GM19395 (cell line): ENCODE measurements at regions not wholly inside any gene's neighbourhood (a gene's known extent, or its start where the extent isn't known, plus 50 kb on each side); places are given as distances from the start of the nearest gene placed in this dataset.

Source experiments
- ATAC-seq: cut with Tn5 transposase; IDR thresholded peaks from one replicate; pipeline ENCODE4 v1.9.1; 2021; ENCODE audit warnings: mild to moderate bottlenecking, moderate library complexity; ENCODE audit not compliant: unreplicated experiment

DNA sequence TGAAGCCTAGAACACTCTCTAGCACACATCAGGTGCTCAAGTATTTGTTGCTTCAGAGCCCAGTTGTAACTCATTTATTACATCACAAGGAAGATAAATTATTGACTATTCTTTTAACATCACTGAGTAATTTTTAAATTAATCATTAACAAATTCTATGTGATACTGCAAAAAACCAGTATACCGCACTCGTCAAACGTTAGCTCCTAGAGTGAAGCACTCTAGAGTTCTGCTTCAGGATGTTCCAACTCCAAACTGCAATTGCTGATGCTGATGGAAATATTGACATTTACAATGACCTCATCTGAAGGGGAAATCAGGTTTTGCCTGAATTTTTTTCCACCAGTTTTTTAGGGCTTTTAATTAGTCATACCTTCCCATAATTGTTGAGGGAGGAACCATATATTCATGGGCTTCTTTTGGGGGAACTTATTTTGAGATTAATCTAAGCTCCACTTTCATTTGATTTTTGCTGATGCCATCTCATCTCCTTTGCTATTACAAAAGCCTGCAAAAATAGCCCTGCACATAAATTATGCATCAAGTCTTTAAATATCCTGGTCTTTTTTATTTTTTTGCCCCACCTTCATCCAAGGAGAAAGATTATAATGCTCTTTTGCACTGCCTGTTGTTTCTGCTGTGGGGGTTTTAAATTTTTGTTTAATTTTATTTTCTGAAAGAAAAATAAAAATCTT is 123.0 kb upstream of the STAC start:
- ATAC-seq: no peak

DNA sequence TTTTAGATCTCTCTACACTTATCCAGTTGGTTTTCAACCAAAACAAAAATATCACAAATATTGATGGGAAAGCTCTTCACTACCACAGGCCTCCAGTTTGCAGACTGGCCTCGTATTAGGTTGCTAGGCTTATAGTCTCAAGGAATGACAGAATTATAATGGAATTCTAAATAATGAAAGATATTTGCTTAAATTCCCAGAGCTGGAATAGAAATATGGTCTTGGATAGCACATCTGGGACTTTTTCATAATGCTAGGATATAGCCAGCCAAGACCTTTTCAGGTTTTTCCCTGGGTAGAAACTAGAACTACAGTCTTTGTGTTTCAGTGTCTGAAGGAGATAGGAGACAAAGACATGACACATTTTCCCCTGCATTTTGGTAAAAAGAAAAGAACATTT is 121.9 kb upstream of the STAC start:
- no peak for ATAC-seq

DNA sequence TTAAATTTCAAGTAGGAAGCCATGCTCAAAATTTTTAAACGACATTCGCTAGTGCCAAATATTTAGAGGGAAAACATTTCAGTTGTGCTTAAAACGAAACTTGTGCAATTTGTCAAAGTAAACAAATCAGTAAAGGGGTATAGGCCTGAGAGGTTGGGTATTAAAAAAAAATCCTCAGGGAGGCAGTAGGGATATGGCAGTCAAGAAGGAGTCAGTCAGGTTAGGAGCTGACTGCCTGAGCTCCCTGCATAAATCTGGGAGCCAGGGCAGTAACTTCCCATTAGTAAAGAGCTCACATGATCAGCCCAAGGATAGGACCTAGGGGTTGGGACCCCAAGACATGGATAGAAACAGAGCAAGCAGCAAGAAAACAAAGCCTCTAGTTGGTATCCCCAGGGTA is 120.7 kb upstream of the STAC start:
- no peak for ATAC-seq

DNA sequence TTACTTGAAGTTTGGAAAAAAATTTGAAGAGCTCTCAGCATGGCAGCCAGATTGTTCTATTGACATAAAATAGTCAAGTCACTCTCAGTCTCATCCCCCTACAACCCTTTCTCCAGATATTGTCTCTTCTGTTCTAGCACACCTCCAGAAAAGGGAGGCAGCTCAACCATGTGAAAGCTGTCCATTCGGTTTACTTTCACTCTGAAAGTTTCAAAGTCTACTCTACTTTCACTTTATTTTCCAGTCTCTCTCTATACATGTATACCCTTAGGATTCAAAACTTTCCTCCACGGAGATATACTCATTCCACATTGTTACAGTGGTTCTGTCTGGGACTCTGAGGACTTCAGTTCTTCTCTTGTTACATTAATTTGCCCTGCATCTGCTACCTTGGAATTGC is 111.0 kb upstream of the STAC start:
- no peak for ATAC-seq

DNA sequence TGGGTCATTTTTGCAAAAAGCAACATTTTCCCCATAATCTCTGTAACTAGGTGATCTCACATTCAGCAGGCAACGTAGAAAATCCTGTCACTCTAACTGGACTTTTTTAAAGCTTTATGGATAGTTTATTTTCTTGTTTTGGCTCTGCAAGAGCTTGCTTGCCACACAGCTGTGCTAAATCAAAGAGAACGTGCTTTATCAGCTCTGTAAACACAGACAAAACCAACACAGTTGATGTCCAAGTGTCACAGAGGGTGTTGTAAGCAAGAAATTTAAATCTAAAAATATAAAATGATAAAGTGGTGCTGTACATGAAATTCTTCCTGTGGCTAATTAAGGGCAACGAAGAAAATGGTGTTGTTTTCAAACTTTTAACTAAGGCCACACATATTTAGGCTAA is 97.5 kb upstream of the STAC start:
- ATAC-seq: no peak

DNA sequence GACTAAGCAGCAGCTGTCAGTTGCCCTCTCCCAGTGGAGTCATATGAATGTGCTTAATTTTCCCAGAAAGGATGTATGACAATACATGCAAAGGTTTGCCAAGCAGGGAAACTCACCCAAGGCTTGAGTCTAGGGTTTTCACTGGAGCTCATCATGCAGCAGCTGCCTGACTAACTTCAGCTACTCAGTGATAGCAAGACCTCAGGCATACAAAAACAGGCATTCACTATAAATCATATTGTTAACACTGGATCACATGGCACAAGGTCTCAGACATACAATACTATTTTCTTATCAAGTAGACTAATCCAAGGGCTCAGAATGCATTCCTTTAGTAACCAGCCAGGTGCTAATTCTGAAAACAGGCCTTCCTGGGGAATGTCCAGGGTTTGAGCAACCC is 85.0 kb upstream of the STAC start:
- no peak for ATAC-seq

DNA sequence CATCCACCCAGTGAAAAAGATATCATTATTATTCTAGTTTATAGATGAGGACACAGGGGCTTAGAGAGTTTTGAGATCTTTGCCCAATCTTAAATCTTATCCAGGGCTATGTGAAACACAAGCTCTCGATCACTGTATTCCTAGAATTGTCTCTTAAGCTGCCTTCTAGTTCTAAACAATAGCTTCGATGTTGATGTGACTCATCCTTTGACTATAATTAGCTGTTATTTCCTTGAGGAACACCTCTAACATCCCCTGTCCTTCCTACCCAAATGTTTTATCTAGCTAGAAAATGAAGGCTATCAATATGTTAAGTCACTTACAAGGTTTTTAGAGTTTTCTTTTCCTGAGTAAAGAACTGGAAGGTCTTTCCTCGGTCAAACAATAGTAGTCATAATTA is 83.1 kb upstream of the STAC start:
- no peak for ATAC-seq

DNA sequence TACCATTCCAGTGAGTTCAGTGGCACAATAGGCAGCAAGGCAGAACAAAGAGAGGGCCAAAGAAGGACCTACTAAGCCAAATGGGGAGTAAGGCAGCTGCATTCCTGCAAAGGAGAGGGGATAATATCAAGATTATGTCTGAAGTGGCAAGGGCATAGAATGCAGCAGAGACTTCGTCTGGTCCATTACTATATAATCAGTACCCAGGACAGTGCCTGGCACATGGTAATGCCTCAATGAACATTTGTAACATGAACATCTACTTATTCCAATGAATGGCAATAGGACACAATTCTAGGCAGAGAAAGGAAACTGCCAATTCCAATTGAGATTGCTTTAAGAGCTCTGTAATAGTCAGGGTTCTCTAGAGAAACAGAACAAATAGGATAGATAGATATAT is 82.1 kb upstream of the STAC start:
- no peak for ATAC-seq

DNA sequence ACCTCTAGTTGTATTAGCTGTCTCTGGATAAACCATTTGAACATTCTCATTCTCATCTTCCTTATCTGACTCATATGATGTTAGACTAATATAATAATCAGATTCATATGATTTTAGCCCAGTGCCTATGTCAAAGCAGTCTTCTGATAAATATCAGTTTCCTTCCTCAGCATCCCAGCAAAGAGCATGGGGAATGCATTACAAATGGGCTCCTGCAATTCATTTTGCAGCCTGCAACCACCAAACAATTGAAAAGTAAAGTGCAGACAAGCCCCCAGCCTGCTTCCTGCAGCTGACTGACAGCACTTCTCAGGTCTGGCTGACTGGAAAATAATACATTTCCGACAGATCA is 78.2 kb upstream of the STAC start:
- ATAC-seq: no peak

DNA sequence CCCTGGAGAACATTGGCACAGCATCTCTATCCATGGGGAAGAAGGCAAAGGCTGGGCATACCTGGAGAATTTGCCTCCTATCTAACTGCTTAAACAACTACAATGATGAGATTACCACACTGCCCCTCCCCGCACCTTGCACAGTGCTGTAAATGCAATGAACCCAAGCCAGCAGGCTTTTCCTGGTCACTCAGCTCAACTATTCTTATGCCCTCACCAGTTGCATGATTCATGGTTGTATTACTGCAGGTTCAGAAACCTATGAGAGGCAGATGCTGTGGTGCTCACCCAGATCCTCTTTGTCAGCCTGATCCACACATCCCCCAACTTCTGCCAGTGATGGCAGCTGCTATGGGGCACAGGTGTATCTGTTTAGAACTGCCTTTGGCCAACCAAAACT is 77.7 kb upstream of the STAC start:
- no peak for ATAC-seq

DNA sequence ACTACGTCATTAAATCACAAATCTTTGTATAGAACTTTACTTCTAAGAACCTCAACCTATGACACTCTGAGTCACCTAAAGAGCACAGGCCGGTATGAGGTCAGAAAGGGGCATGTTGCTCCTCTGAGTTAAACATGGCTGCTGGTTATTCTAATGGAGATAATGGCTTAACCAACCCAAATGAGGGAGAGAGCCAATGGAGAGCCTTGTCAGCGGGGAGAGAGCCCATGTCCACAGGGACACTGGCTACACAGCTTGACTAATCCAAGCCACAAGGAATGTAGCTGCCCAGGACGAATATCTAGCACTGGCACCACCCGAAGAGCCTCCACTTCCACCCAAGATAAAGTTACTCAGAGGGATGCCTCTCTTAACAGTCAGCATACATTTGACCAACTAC is 77.0 kb upstream of the STAC start:
- ATAC-seq: no peak

DNA sequence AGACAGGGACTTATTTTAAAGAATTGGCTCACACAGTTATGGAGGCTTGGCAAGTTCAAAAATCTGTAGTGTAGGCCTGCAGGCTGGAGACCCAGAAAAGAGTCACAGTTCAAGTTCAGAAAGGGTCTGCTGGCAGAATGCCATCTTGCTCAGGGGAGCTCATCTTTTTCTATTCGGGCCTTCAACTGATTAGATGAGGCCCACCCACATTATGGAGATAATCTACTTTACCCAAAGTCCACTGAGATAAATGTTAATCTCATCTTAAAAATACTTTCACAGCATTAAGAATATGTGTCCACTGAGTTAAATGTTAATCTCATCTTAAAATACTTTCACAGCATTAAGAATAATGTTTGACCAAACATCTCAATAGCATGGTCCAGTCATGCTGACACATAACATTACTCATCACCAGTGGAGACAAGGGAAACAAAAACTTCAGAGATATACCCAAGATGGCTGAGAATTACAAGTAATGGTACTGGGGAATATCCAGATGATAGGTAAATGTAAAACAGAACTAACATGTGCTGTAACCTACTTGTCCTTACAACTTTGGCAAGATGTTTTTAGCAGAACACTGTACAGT is 74.3 kb upstream of the STAC start:
- ATAC-seq: no peak

DNA sequence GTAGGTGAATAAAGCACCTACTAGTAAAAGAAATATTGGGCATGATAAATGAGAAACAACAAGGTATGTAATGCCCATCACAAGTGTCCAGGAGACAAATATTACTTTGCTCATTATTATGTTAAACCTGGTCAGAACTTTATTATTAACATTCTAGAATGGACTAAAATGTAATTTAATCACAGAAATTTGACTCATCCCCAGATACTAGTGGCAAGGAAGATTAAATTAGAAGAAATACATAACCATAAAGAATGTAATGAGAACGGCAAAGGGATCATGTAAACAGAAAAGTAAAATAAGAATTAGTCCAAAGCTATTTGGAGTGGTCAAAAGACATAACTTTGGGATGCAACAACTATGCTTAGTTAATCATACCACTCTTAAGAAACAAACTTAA is 71.2 kb upstream of the STAC start:
- no peak for ATAC-seq

DNA sequence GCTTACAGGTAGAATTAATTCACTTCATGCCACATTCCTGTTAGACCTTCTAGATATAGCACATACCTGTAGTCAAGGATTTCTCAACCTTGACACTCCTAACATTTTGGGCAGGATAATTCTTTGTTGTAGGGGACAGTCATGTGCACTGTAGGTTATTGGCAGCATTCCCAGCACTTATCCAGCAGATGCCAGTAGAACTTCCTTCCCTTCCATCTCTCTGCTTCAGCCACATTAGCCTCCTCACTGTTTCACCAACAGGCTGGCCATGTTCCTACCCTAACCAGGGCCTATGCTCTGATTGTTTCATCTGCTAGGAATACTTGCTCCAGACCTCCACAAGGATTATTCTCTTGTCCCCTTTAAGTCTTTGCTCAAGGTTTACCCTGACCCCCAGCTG is 68.0 kb upstream of the STAC start:
- no peak for ATAC-seq

DNA sequence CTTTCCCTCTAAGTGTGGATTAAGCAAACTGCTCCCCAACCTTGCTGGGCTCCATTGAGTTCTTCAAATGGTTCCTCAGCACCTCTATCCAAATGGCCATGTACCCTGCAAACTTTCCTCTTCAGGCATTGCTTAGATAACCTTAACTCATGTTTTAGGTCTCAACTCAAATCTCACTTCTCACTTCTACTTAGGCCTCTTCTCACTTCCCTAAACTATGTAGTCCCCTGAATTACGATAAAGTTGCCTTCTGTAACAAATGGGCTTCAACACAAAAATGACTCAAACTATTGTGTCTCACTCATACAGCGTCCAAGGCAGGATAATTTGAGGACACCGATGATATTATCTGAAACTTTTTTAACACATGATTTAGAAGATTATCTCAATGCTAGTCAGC is 62.4 kb upstream of the STAC start:
- ATAC-seq: peak; percentile 93

DNA sequence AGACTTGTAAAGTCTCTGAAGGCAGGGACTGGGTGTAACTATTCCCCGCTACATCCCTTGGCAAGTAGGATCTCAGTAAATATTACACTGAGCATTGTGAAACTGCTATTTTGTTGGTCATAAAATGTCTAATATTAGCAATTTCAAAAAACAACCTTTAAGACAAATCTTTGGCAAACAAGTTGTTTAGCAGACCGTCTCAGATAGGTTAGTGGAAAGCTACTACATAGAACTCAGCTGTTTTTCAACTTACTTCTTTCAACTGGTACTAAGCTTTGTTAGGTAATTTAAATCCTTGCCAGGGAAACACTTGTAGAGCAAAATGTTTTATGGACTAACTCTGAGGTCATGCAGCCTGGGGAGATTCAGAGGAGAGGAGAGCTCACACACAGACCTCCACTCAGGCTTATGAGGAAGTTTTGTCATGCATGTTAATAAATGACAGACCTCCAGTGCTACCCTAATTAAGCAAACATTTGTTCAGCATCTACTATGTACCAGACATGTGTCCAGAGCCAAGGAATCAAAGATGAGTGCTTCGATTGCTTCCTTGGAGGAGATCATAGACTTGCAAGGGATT is 61.6 kb upstream of the STAC start:
- no peak for ATAC-seq

DNA sequence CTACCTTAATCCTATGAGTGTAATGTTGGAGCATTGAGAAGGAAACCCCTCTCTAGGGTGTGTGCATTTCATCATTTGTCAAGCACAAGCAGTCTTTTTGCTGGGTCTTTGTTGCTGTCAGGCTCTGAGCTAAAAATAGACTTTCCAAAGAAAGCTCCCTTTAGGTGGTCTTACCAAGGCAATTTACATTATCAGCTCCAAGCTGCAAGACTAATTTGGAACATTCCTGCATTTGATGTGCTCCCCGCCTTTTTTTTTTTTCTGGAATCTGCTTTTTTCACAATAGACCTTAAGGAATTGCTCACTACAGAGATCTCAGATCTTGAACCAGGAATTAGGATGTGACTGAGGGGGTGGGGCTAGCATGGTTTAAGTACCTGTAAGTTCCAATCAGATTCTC is 60.6 kb upstream of the STAC start:
- no peak for ATAC-seq
